ENCODE measurements at regions not wholly inside any gene's neighbourhood (a gene's known extent, or its start where the extent isn't known, plus 50 kb on each side); places are given as distances from the start of the nearest gene placed in this dataset.

- H3K36me3 ChIP-seq (ENCODE audit: control insufficient read depth in 4 of 4, insufficient read depth in 3 of 4, low read depth in 1 of 4, low read length in 3 of 4) = no peaks in the 10 kb centered on the region
- H3K9me3 ChIP-seq (ENCODE audit: control insufficient read depth in 4 of 4, low read length in 3 of 4) = peaks cover 0 to 1% (median 0%) of the 10 kb centered on the region in 4 donors
- no peaks in the 10 kb centered on the region for H3K27me3 ChIP-seq (ENCODE audit: control insufficient read depth in 4 of 4, insufficient read depth in 4 of 4, low read length in 3 of 4)
- 77% methylated on average over 1 of the region's 1 CpG for WGBS
- no peak overlapping the region for H3K27ac ChIP-seq (ENCODE audit: low read depth in 1 of 2, low read length in 2 of 2)
- TF ChIP-seq REST (IDR thresholded peaks at IDR 0.05) (no peak), EGR1 (IDR thresholded peaks at IDR 0.05; ENCODE audit: low read depth in 2 of 2) (no peak), RAD21 (IDR thresholded peaks at IDR 0.05) (no peak), HNF4G (IDR thresholded peaks at IDR 0.05) (no peak), ATF3 (IDR thresholded peaks at IDR 0.05) (no peak), ZBTB33 (IDR thresholded peaks at IDR 0.05) (no peak), HNF4A (conservative IDR thresholded peaks at IDR 0.05) (no peak), YY1 (IDR thresholded peaks at IDR 0.05) (no peak), TAF1 (conservative IDR thresholded peaks at IDR 0.05) (no peak), NR2F2 (IDR thresholded peaks at IDR 0.05) (no peak), CTCF (IDR thresholded peaks at IDR 0.05; ENCODE audit: low read depth, low read length, missing input control) (no peak), FOXA2 (IDR thresholded peaks at IDR 0.05) (no peak), SP1 (IDR thresholded peaks at IDR 0.05) (no peak), RXRA (IDR thresholded peaks at IDR 0.05) (no peak), GABPA (IDR thresholded peaks at IDR 0.05 in 1 of 2, conservative IDR thresholded peaks at IDR 0.05 in 1 of 2) (no peak), JUND (IDR thresholded peaks at IDR 0.05) (no peak)
- no peak for DNase-seq (ENCODE audit: low spot score)
- no peaks in the 10 kb centered on the region for H3K4me1 ChIP-seq (ENCODE audit: control insufficient read depth in 4 of 4, insufficient read depth in 4 of 4, low read length in 3 of 4)
- H3K4me3 ChIP-seq (ENCODE audit: low read depth in 1 of 3, low read length in 3 of 3) = no peak overlapping the region
- H3K9ac ChIP-seq (ENCODE audit: low read depth in 1 of 2, low read length in 2 of 2) = no peak overlapping the region
Observed at GRCh38 chr7:15753887-15754579, 67.5 kb upstream of the MEOX2 start.

- H3K27me3 ChIP-seq (ENCODE audit: control insufficient read depth in 4 of 4, insufficient read depth in 4 of 4, low read length in 3 of 4) = no peaks in the 10 kb centered on the region
- H3K36me3 ChIP-seq (ENCODE audit: control insufficient read depth in 4 of 4, insufficient read depth in 3 of 4, low read depth in 1 of 4, low read length in 3 of 4) = no peaks in the 10 kb centered on the region
- H3K27ac ChIP-seq (ENCODE audit: low read depth in 1 of 2, low read length in 2 of 2) = no peak overlapping the region
- H3K4me3 ChIP-seq (ENCODE audit: low read depth in 1 of 3, low read length in 3 of 3) = no peak overlapping the region
- no peaks in the 10 kb centered on the region for H3K4me1 ChIP-seq (ENCODE audit: control insufficient read depth in 4 of 4, insufficient read depth in 4 of 4, low read length in 3 of 4)
- 74% methylated on average over 1 of the region's 1 CpG for WGBS
- no peak for DNase-seq (ENCODE audit: low spot score)
- no peak overlapping the region for H3K9ac ChIP-seq (ENCODE audit: low read depth in 1 of 2, low read length in 2 of 2)
- peaks cover 0 to 1% (median 0%) of the 10 kb centered on the region in 4 donors for H3K9me3 ChIP-seq (ENCODE audit: control insufficient read depth in 4 of 4, low read length in 3 of 4)
- TF ChIP-seq HNF4A (conservative IDR thresholded peaks at IDR 0.05) = no peak
Observed at GRCh38 chr7:15752377-15752776, 65.9 kb upstream of the MEOX2 start.

Measured in liver (tissue), 8 donors.